ENCODE measurements at regions not wholly inside any gene's neighbourhood (a gene's known extent, or its start where the extent isn't known, plus 50 kb on each side); places are given as distances from the start of the nearest gene placed in this dataset.
"Not testable (repeated sequence)": the region's sequence is repeated elsewhere in the genome, so short reads cannot be mapped to it uniquely, and the experiment has no call there.

DNA sequence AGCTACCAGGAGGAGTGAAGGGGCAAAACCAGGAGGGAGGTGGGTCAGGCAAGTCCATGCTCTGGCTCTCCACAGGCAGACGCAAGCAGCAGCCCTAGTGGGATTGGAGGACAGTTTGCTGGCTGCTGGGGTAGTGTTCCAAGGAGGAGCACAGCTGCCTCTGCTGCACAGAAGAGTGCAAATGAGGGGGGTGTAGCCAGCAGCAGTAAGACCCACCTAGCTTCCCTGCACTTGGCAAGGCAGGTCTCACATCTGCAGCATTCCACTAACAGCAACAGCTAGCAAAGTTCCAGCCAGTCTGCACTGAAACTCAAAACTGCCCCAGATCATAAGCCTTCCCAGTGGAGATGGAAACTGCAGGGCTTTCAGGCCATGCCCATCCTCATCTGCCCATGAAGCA, 405.0 kb downstream of the UTRN start:
- H3K4me3 Mint-ChIP-seq (ENCODE audit: unreplicated experiment): no peak overlapping the region
- no peak for DNase-seq (ENCODE audit: extremely low spot score, unreplicated experiment)
- no peaks in the 10 kb centered on the region for H3K4me1 Mint-ChIP-seq (ENCODE audit: unreplicated experiment)
- H3K27me3 Mint-ChIP-seq (ENCODE audit: unreplicated experiment): no peaks in the 10 kb centered on the region
- TF ChIP-seq, protein P1, sequence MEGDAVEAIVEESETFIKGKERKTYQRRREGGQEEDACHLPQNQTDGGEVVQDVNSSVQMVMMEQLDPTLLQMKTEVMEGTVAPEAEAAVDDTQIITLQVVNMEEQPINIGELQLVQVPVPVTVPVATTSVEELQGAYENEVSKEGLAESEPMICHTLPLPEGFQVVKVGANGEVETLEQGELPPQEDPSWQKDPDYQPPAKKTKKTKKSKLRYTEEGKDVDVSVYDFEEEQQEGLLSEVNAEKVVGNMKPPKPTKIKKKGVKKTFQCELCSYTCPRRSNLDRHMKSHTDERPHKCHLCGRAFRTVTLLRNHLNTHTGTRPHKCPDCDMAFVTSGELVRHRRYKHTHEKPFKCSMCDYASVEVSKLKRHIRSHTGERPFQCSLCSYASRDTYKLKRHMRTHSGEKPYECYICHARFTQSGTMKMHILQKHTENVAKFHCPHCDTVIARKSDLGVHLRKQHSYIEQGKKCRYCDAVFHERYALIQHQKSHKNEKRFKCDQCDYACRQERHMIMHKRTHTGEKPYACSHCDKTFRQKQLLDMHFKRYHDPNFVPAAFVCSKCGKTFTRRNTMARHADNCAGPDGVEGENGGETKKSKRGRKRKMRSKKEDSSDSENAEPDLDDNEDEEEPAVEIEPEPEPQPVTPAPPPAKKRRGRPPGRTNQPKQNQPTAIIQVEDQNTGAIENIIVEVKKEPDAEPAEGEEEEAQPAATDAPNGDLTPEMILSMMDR (IDR thresholded peaks at IDR 0.05): no peak
- peaks cover 47% of the 10 kb centered on the region for H3K36me3 Mint-ChIP-seq (ENCODE audit: unreplicated experiment)
- H3K27ac Mint-ChIP-seq (ENCODE audit: unreplicated experiment): no peak overlapping the region
- H3K9me3 Mint-ChIP-seq (ENCODE audit: unreplicated experiment): peaks cover 49% of the 10 kb centered on the region

DNA sequence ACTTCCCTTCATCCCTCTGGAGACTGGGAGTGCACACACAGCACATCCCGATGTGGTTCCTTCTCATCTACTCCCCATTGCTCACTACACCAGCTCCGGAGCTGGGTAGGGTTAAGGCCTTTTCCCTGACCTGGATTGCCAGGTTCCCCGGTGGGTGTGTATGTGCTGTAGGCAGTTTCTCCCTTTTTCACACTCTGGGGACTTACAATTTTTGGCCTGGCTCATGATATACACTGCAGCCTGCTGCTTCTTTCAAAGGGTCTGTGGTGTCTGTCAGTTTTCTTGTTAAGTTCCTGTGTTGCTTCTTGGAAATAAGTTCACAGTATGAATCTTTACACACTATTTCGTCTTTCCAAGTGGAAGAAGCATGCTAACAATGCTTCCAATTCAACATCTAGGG, 405.5 kb downstream of the UTRN start:
- peaks cover 45% of the 10 kb centered on the region for H3K9me3 Mint-ChIP-seq (ENCODE audit: unreplicated experiment)
- no peak for DNase-seq (ENCODE audit: extremely low spot score, unreplicated experiment)
- no peak overlapping the region for H3K4me3 Mint-ChIP-seq (ENCODE audit: unreplicated experiment)
- no peaks in the 10 kb centered on the region for H3K27me3 Mint-ChIP-seq (ENCODE audit: unreplicated experiment)
- H3K27ac Mint-ChIP-seq (ENCODE audit: unreplicated experiment): no peak overlapping the region
- no peaks in the 10 kb centered on the region for H3K4me1 Mint-ChIP-seq (ENCODE audit: unreplicated experiment)
- TF ChIP-seq, protein P1 (IDR thresholded peaks at IDR 0.05): no peak
- H3K36me3 Mint-ChIP-seq (ENCODE audit: unreplicated experiment): peaks cover 42% of the 10 kb centered on the region

DNA sequence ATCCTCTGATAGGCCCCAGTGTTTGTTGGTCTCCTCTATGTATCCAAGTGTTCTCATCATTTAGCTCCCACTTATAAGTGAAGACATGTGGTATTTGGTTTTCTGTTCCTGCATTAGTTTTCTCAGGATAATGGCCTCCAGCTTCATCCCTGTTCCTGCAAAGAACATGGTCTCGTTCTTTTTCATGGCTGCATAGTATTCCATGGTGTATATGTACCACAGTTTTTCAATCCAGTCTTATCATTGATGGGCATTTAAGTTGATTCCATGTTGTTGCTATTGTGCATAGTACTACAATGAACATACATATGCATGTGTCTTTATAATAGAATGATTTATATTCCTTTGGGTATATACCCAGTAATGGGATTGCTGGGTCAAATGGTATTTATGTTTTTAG, 406.9 kb downstream of the UTRN start:
- H3K27me3 Mint-ChIP-seq (ENCODE audit: unreplicated experiment); H3K4me3 Mint-ChIP-seq (ENCODE audit: unreplicated experiment); H3K27ac Mint-ChIP-seq (ENCODE audit: unreplicated experiment); DNase-seq (ENCODE audit: extremely low spot score, unreplicated experiment); H3K4me1 Mint-ChIP-seq (ENCODE audit: unreplicated experiment): not testable (repeated sequence)
- Mint-ChIP-seq H3K9me3 (ENCODE audit: unreplicated experiment) (peaks cover 31% of the 10 kb centered on the region), H3K36me3 (ENCODE audit: unreplicated experiment) (peaks cover 30% of the 10 kb centered on the region)

DNA sequence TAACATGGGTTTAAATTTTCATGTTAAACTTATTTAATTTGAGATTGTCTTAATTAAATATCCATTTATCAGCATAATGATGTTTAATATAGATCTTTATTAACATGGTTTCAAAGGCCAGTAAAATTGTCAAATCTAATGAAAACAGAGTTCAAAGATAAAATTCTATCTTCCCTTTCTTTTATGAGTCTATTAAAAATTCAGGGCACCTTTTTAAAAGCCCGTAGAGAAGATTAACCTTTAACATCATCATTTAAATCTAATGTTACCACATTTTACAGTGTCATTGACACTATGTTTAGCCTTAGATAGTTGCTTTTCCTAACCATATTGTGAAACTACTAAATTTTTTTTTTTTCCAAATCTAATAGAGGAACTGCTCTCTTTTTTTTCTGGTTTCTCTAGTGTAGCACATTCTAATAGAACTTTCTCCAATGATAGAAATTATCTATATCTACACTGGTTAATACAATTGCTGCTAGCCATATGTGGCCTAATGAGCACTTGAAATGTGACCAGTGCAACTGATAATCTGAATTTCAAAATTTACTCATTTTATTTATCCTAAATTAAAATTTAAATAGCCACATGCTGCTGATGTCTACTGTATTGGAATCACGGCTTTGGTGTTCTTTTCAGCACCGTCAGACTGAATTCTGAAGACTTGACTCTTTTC, 410.9 kb downstream of the UTRN start:
- H3K36me3 Mint-ChIP-seq (ENCODE audit: unreplicated experiment): peaks cover 14% of the 10 kb centered on the region
- TF ChIP-seq, protein P1 (IDR thresholded peaks at IDR 0.05): no peak
- no peak for DNase-seq (ENCODE audit: extremely low spot score, unreplicated experiment)
- H3K27me3 Mint-ChIP-seq (ENCODE audit: unreplicated experiment): no peaks in the 10 kb centered on the region
- H3K27ac Mint-ChIP-seq (ENCODE audit: unreplicated experiment): no peak overlapping the region
- H3K9me3 Mint-ChIP-seq (ENCODE audit: unreplicated experiment): peaks cover 23% of the 10 kb centered on the region
- H3K4me3 Mint-ChIP-seq (ENCODE audit: unreplicated experiment): no peak overlapping the region
- peaks cover 9% of the 10 kb centered on the region for H3K4me1 Mint-ChIP-seq (ENCODE audit: unreplicated experiment)

DNA sequence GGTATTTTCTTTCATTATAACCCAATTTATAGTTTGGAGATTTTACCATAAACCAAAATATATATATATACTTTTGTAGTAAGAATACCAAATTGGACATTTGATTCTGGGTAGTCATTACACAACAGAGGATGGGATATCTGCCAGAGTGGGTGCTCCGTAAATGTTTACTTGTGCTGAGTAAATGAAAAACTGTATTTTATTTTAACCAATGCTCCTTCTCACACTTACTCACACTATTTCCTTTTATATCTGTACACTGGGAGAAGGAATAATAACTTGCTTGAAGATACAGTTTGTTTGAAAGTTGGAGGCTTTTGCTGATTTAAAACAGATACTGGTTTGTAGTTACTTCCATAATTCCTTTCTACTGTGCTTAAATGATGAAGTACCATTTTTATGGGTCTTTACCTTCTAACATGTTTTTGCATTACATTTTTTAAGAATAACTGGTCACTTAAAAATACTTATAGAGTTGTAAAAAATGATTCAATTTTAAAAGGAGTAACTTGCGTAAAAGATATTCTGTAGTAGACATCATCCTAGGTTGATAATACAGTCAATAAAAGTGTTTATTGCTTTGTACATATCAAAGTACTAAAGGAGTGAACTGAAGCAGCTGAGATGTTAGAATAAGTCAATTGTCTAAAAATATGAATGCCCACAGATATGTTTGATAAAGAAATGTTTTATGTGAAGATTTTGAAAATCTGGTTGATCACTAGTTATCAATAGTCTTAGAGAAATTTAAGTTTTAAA, 411.7 kb downstream of the UTRN start:
- TF ChIP-seq, protein P1 (IDR thresholded peaks at IDR 0.05): no peak
- Mint-ChIP-seq H3K4me1 (ENCODE audit: unreplicated experiment) (peaks cover 9% of the 10 kb centered on the region), H3K36me3 (ENCODE audit: unreplicated experiment) (peaks cover 16% of the 10 kb centered on the region), H3K27me3 (ENCODE audit: unreplicated experiment) (no peaks in the 10 kb centered on the region), H3K4me3 (ENCODE audit: unreplicated experiment) (no peak overlapping the region), H3K9me3 (ENCODE audit: unreplicated experiment) (peaks cover 20% of the 10 kb centered on the region), H3K27ac (ENCODE audit: unreplicated experiment) (no peak overlapping the region)
- no peak for DNase-seq (ENCODE audit: extremely low spot score, unreplicated experiment)

All from osteocyte (in vitro differentiated cells).